ENCODE measurements at regions not wholly inside any gene's neighbourhood (a gene's known extent, or its start where the extent isn't known, plus 50 kb on each side); places are given as distances from the start of the nearest gene placed in this dataset.

DNA sequence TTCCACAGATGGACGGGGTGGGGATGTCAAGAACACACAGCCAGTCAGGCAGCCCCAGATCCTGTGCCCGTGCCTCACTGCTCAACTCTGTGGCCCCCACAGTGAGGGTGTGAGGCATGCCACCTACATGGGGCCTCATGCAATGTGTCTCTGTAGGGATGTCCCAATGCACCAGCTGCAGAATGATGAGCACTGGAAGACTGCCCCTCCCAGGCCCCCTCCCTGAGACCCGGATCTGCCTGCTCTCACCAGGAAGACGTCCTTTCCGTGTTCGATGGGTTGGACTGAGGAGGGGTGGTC lies 124.2 kb downstream of the TWIST2 start:
- no peak for DNase-seq (ENCODE audit: low read depth)
- TF ChIP-seq, protein P1, sequence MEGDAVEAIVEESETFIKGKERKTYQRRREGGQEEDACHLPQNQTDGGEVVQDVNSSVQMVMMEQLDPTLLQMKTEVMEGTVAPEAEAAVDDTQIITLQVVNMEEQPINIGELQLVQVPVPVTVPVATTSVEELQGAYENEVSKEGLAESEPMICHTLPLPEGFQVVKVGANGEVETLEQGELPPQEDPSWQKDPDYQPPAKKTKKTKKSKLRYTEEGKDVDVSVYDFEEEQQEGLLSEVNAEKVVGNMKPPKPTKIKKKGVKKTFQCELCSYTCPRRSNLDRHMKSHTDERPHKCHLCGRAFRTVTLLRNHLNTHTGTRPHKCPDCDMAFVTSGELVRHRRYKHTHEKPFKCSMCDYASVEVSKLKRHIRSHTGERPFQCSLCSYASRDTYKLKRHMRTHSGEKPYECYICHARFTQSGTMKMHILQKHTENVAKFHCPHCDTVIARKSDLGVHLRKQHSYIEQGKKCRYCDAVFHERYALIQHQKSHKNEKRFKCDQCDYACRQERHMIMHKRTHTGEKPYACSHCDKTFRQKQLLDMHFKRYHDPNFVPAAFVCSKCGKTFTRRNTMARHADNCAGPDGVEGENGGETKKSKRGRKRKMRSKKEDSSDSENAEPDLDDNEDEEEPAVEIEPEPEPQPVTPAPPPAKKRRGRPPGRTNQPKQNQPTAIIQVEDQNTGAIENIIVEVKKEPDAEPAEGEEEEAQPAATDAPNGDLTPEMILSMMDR (IDR thresholded peaks at IDR 0.05; ENCODE audit: insufficient read depth, low read depth, low read length, missing control alignments), result no peak
- H3K4me3 ChIP-seq (ENCODE audit: low read depth, low read length), result no peak overlapping the region

DNA sequence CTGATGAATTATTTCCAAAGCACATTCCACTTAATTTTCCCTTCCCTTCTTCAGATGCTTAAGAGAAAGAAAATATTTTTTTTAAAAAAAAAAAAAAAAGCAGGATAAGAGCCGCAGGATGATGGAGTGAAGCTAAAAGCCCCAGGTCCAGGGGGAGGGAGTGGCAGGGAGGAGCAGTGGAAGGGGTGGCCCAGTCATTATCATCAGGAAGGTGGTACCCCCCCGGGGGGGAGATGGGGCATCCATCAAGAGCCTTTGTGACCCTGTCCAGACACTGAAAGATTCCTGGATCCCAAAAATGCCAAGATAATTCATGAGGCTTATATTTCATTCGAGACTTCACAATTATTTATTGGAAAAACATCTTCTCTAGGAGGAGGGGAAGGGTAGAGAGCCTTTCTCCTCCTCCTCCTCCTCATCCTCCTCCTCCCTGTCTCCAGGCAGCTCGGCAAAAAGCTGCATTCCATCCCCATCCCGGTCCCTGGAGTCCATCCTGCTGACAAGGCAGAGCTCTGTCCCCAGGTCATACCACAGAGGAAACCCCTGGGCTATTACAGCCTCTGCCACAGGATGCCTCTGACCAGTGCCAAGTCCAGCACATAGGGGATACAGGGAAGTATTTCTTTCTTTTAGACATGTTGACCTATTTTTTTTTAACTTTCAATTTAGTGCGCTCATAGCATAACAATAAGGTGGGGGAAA lies 125.3 kb downstream of the TWIST2 start:
- DNase-seq (ENCODE audit: low read depth), result no peak
- TF ChIP-seq, protein P1 (IDR thresholded peaks at IDR 0.05; ENCODE audit: insufficient read depth, low read depth, low read length, missing control alignments), result no peak
- no peak overlapping the region for H3K4me3 ChIP-seq (ENCODE audit: low read depth, low read length)

DNA sequence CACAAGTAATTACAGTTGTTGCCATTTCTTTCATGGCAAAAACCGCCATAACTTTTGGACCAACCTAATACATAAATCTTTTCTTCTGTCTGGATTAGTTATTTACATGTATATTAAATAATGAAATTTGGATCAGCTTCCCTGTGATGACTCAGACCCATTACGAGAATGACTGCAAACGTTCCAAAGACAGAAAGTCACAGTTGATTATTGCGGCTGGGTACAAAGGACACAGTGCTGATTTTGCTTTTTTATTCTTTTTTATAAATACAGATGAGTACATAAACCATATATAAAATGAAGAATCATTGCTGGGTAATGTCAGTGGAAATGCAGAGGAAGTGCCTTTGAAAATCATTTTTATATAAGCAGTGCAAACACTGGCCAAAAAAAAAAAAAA lies 126.2 kb downstream of the TWIST2 start:
- TF ChIP-seq, protein P1 (IDR thresholded peaks at IDR 0.05; ENCODE audit: insufficient read depth, low read depth, low read length, missing control alignments), result no peak
- H3K4me3 ChIP-seq (ENCODE audit: low read depth, low read length), result no peak overlapping the region
- no peak for DNase-seq (ENCODE audit: low read depth)

DNA sequence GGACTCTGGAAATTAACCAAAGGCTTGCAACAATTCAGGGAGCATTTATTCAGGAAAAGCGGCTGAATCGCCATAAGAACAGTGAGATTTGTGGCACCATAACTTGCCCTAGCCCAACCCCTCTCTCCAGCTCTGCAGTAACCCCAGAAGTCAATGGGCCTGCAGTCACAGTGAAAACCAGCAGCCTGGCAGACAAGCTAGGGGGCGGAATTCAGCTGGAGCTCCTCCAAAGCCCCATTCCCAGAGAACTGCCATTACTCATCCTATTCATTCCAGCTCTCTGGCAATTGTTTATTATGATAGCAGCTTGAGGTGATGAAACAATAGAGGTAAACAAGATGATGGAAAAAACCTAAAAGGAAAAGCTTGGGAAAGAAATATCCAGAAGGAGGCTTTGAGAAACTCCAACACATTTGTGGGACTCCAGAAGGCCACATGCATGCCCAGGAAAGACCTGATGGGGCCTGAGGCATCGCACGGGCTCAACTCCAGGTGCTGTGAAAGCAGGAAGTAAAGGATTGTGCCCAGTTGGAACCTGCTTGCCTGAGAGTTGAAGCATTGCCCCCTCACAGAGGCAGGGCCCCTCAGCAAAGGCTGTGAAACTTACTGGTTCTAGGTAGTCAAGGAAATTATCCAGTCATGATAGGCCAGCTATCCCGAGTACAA lies 126.7 kb downstream of the TWIST2 start:
- no peak overlapping the region for H3K4me3 ChIP-seq (ENCODE audit: low read depth, low read length)
- TF ChIP-seq, protein P1 (IDR thresholded peaks at IDR 0.05; ENCODE audit: insufficient read depth, low read depth, low read length, missing control alignments), result no peak
- DNase-seq (ENCODE audit: low read depth), result no peak

DNA sequence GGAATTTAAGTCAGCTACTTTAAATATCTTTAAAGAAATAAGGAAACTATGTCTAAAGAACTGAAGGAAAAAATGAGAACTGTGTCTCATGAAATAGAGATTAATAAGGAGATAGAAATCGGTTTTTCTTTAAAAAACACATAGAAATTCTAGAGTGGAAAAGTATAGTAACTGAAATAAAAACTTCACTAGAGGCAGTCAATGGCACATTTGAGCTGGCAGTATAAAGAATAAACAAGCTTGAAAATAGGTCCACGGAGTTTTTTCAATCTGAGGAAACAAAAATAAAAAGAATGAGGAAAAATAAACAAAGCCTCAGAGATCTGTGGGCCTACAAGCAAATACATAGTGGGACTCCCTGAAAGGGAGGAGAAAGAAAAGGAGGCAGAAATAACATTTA lies 127.5 kb downstream of the TWIST2 start:
- TF ChIP-seq, protein P1 (IDR thresholded peaks at IDR 0.05; ENCODE audit: insufficient read depth, low read depth, low read length, missing control alignments), result no peak
- DNase-seq (ENCODE audit: low read depth), result no peak

DNA sequence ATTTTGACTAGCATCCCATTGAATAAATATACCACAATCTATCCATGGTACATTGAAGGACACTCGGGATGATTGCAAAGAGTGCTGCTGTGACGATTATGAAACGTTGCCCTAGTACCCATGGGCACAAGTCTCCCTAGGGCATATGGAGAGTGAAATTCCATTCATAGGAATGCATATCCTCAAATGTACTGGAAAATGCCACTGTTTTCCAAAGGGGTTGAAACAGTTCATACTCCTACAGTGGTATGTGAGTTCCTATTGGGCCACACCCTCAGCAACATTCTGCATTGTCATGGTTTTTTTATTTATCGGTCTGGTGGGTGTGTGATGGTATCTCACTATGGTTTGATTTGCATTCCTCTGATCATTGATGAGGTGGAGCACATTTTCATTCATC lies 130.6 kb downstream of the TWIST2 start:
- no peak for DNase-seq (ENCODE audit: low read depth)
- no peak overlapping the region for H3K4me3 ChIP-seq (ENCODE audit: low read depth, low read length)
- TF ChIP-seq, protein P1 (IDR thresholded peaks at IDR 0.05; ENCODE audit: insufficient read depth, low read depth, low read length, missing control alignments), result no peak

More for the DNA sequence above, 127.5 kb downstream of the TWIST2 start:
- H3K4me3 ChIP-seq (ENCODE audit: low read depth, low read length), result no peak overlapping the region

DNA sequence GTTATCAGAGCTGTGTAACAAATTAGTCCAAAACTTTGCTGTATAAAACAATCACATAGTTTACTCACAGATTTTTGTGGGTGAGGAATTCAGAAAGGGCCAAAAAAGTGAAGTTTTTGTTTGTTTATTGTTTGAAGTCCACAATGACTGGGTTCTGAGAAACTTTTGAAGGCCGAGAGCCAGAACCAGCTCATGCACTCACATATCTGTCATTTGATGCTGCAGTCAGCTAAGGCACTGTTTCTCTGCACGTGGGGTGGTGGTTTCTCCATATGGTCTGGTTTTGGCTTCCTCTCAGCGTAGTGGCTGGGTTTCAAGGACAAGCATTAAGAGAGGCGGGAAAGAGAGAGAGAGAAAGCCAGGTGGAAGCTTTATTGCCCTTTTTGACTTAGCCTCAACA lies 131.8 kb downstream of the TWIST2 start:
- TF ChIP-seq, protein P1 (IDR thresholded peaks at IDR 0.05; ENCODE audit: insufficient read depth, low read depth, low read length, missing control alignments), result no peak
- DNase-seq (ENCODE audit: low read depth), result no peak
- H3K4me3 ChIP-seq (ENCODE audit: low read depth, low read length), result no peak overlapping the region

Measured in GM12865 (cell line).